Skin epidermis (tissue), 12 donors: ENCODE measurements at regions not wholly inside any gene's neighbourhood (a gene's known extent, or its start where the extent isn't known, plus 50 kb on each side); places are given as distances from the start of the nearest gene placed in this dataset.

ENCODE experiments used
- H3K27ac ChIP-seq, 21 experiments: fragments of 200-600 bp; sonication (generic) in 11 of 21; one replicate each; pipeline ENCODE4 v1.5.0; 2020; ENCODE audit warnings: mild to moderate bottlenecking in 3 of 21, inconsistent platforms in 2 of 21, moderate library complexity in 2 of 21
- H3K4me3 ChIP-seq, 7 experiments: fragments of 200-600 bp; sonication (generic) in 2 of 7; one replicate each; pipeline ENCODE4 v1.5.0; 2020; ENCODE audit warnings: inconsistent platforms in 2 of 7, mild to moderate bottlenecking in 2 of 7, moderate library complexity in 1 of 7

DNA sequence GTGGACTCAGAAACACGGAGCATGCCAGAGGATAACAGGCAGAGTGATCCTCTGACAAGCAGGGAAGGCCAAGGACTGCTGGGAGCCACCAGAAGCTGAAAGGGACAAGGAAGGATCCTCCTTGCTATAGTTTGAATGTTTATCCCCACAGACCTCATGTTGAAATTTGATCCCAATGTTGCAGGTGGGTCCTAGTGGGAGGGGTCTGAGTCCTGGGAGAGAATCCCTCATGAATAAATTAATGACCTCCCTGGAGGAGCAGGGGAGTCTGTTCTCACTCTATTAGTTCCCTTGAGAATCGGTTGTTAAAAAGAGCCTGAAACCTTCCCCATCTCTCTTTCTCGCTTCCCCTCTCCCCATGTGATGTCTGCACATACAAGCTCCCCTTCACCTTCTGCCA lies 124.4 kb downstream of the FBXO15 start:
- Histone ChIP-seq H3K4me3 (no peak overlapping the region), H3K27ac (no peak overlapping the region)

GRCh38 chr18:74019864-74020263 lies 127.8 kb downstream of the FBXO15 start:
- Histone ChIP-seq H3K4me3 (no peak overlapping the region), H3K27ac (no peak overlapping the region)

DNA sequence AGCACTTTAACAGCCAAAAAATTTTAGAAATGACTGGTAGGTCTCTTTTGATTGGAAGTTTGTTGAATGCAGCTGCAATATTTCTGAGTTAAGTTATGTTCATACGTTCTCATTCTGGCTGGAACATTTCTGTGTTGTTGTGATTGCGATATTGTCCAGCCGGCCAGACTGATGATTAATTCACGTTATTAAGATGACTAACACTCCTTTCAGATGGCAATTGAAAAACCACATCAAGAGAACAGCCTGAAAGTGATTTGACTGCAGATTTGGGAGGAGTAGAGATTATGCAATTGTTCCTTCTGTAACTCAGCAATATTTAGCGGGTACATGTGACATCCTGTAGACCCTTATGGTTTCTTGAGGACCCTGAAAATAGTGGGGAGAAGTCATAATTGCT lies 133.7 kb downstream of the FBXO15 start:
- peak overlapping the region in 4 of 21 experiments; percentile 11 to 67 (median 52) for H3K27ac ChIP-seq
- H3K4me3 ChIP-seq: no peak overlapping the region

DNA sequence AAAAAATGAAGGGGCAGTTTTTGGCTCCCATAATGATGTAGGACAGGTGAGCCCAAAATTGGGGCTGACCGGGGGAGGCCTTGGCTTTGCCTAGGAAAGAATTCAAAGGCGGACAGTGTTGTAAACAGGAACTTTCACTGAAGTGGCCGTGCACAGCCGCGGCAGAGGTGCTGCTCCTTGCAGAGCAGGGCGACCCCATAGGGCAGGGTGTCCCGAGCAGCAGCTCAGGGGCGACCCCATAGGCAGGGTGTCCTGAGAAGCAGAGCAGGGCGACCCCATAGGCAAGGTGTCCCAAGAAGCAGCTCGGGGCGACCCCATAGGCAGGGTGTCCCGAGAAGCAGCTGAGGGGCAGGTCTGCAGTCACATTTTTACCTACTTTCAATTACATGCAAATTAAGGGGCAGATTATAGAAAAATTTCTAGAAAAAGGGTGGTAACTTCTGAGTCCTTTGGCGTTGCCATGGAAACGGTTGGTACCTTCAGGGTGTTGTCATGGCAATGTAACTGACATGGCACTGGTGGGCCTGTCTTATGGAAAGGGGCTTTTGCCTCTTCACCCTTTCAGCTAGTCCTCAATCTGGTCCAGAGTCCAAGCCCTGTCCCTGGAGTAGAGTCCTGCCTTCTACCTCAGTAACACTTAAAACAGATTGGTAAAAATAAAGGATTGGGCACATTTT lies 134.5 kb downstream of the FBXO15 start:
- Histone ChIP-seq H3K27ac (peak overlapping the region in 7 of 21 experiments; percentile 6 to 67 (median 37)), H3K4me3 (no peak overlapping the region)

DNA sequence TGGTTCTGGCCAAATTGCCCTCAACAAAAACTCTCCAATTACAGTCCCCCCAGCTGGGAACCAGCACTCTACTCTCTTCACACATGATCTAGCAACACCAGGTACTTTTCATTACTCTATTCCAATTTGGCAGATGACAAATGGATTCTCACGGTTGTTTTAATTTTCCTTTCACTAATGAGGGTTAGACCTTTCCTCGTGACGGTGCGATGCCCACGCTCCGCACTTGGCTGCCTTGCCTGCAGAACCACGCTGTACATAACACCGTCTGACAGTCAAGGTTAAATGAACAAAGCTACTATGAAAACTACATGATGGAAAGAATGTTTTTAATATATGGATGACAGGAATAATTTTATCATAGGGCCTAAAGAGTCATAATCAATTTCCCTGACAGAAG lies 141.5 kb downstream of the FBXO15 start:
- no peak overlapping the region for H3K4me3 ChIP-seq
- H3K27ac ChIP-seq: no peak overlapping the region

DNA sequence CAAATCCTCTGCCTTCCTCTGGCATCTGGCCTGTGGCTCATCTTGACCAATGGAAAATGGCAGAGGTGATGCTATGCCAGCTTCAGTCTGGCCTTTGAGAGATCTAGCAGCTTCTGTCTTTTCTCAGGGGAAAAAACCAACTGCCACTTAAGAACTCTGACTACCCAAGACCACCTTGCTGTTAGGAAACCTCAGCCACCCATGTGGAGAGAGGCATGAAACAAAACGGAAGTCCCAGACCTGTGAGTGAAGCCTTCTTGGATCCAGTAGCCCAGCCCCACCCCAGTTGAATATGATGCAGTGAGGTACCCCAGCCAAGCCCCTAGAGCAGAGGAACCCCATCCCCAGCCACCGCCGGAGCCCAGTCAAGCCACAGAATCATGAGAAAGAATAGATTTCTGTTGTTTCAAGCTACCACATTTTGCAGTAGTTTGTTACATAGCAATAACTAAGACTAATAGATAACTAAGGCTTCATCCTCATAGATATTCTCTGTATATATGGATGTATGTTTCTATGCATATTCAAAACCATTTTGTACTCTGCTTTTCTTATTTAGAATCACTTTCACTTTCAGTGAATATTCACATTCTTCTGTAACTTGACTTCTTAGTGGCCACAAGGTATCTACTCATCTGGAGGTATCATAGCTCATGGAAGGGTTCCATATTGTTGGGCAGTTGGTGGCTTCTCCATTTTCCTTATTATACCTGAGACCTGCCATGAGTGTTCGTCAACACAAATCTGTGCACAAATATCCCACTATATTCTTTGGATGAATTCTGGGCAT lies 142.1 kb downstream of the FBXO15 start:
- Histone ChIP-seq H3K4me3 (no peak overlapping the region), H3K27ac (no peak overlapping the region)

DNA sequence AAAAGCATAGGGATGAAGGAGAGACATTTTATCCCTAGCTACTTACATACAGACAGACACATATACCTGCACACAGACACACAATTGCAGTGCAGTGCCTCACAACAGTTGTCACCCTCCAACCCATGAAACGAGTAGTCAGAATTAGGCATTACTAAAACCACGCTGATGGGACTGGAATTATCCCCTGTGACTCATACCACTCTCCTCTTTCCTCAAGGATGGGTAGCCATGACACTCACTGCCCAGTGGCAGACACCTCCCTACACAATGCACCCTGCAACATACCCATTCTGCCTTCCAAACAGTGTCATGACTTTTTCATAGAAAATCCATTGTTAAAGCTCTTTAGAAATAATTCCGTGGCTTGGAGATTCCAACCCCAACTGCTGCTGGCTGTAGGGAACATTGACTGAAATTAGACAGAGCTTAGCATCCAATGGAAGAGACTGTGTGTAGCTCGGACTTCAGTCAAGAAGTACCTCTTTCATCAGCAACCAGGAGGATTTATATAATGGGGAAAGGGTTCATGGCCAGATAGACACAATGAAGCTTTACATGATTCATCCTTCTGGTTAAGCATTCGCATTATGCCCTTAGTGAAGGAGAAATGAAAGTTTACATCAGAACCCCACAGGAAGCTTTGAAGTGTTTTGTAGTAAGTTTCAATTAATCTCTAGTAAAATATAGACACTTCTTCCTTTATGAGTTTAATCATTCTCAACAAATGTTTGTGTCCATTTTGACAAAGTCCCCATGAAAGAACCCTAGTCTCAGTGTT lies 155.2 kb downstream of the FBXO15 start:
- H3K4me3 ChIP-seq: no peak overlapping the region

DNA sequence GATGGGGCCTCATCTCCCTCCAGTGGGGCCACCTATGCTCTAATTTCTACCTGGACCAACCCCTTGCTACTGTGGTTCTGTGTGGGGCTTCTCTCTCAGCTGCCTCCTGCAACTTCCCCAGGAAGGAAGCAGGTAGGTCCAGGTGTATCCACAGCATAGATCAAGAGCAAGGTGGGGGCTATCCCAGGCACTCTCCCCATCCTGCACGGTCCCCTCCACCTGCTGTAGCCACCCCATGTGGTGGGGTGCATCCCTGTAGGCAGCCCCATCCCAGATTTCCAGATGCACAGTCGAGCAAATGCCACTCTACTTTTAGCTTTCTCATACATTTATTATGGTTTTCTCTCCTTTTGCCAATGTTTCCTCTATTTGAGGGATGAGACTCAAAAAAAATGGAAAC lies 156.1 kb downstream of the FBXO15 start:
- Histone ChIP-seq H3K4me3 (no peak overlapping the region), H3K27ac (no peak overlapping the region)

More for the DNA sequence above, 155.2 kb downstream of the FBXO15 start:
- H3K27ac ChIP-seq: no peak overlapping the region

- Histone ChIP-seq H3K27ac (no peak overlapping the region), H3K4me3 (no peak overlapping the region)
These were observed 157.4 kb downstream of the FBXO15 start for GRCh38 chr18:73990258-73990657.

DNA sequence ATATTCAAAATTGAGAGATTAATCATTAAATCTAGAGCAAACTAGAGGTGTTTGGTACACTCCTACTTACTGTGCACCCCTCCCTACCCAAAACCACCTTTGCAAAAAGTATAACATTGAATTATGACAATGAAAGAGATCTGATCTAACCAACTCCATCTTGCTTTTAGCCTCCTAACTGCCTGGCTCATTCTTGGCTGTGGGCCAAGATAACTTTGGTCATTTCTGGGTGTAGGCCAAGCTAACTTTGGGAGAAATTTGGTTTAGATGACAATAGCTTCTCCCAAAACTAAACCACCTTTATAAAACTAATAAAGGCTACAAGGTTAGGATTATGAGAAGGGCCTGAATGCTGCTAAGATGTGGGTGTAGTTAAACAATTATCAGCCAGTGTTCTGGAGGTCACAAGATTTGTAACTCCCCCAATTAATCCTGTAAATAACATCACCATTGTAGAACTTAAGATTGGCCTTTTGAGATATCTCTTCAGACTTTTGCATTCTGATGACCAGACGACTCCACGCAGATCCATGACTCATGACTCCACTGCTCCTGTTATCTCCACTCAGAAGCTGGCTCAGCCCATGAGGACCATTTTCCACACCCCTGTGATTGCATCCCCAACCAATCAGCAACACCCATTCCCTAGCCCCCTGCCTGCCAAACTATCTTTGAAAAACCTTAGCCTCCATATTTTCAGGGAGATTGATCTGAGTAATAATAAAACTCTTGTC lies 160.2 kb downstream of the FBXO15 start:
- Histone ChIP-seq H3K4me3 (no peak overlapping the region), H3K27ac (peak overlapping the region in 2 of 21 experiments; percentile 25 to 36)

GRCh38 chr18:73986711-73987110 lies 160.9 kb downstream of the FBXO15 start:
- Histone ChIP-seq H3K27ac (peak overlapping the region in 3 of 21 experiments; percentile 23 to 36 (median 25)), H3K4me3 (no peak overlapping the region)

- H3K27ac ChIP-seq: peak overlapping the region in 3 of 21 experiments; percentile 23 to 36 (median 25)
- no peak overlapping the region for H3K4me3 ChIP-seq
These were observed 161.6 kb downstream of the FBXO15 start for GRCh38 chr18:73985855-73986625.

GRCh38 chr18:73983970-73984369 lies 163.7 kb downstream of the FBXO15 start:
- Histone ChIP-seq H3K4me3 (no peak overlapping the region), H3K27ac (no peak overlapping the region)

DNA sequence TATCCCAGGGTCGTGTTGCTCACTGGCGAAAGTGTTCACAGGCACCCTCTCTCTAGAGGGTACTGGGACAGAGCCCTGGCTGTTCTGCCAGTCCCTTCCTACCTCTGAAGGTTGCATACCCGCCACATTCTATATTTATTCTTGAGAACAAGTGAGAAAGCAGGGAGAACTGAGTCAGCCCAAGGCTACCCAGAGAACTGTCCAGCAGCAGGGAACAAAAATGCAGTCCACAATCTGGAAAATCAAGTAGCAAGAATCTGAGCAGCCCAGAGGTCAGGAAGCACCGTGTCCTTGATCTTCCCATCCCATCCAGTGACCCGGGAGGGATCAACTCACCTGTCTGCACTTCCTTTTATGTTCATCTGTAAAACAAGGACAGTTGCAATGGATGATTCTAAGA lies 164.1 kb downstream of the FBXO15 start:
- Histone ChIP-seq H3K4me3 (no peak overlapping the region), H3K27ac (no peak overlapping the region)

DNA sequence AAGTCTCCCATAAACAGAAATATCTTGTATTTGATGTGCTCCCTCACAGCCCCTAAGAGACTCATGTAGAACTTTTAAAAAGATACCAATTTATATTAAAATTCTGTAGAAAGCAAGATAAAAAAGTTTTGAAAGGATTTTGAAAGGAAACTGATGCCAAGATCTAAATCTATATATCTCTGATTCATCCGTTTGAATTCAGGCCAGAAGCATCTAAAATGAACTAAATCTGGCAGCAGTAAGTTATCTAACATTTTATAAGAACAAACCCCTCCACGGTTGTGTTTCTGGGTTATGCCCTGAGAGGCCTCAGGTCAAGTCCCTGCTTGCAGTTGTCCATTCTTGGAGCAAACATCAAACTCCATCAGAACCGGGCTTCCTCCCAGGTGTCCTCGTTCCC lies 165.8 kb downstream of the FBXO15 start:
- H3K4me3 ChIP-seq: no peak overlapping the region
- H3K27ac ChIP-seq: no peak overlapping the region

DNA sequence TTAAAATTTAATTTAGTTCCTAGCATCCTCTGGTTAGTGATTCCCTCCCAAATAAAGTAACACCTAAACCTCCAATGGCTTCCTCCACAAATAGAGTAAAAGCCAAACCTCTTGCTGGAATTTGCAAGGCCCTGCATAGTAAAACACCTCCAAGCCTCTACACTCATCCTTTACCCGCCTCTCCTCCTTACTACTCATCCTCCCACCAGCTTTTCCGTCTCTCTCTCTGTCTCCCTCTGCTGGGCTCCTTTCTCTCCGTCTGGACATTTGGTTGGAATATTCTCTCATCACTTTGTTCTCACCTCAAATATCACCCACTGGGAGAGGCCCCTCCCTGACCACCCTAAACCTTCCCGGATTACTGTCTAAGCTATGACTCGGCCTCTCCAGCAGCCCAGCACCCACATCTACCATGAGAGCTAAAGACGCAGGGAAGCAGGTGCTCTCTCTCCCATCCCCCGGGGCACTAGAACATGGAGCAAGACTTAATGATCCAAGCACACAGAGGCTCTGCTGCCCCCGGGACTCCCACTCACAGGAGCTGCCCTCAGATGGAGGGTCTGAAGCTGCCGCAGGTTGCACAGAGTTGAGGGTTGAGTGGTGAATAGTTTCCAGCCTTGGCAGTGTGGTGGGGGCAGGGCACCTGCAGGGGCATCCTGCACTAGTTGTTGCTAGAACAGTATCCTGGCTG lies 167.2 kb downstream of the FBXO15 start:
- Histone ChIP-seq H3K4me3 (no peak overlapping the region), H3K27ac (no peak overlapping the region)

- Histone ChIP-seq H3K27ac (no peak overlapping the region), H3K4me3 (no peak overlapping the region)
These were observed 167.9 kb downstream of the FBXO15 start for GRCh38 chr18:73979742-73980141.

DNA sequence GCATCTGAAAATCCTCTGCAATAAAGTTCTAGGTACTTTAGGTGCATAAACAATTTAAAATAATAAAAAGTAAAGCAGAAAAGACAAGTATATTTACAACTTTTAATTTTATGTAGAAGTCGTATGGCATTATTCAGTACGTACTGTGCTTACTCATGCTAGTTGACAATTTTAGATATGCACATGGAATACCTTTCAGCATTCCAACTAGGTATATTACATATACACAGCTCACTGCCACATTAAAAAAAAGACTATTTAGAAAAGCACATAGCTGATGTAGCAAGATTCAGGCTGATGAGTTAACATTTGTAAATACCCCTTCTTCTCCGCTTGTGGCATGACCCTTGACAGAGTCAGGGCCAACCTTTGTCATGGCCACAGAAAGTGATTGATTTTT lies 171.2 kb downstream of the FBXO15 start:
- Histone ChIP-seq H3K27ac (no peak overlapping the region), H3K4me3 (no peak overlapping the region)

GRCh38 chr18:73975266-73975665 lies 172.4 kb downstream of the FBXO15 start:
- no peak overlapping the region for H3K27ac ChIP-seq

More at GRCh38 chr18:73975266-73975665, 172.4 kb downstream of the FBXO15 start:
- no peak overlapping the region for H3K4me3 ChIP-seq
